HEK293T (cell line): ENCODE measurements at regions not wholly inside any gene's neighbourhood (a gene's known extent, or its start where the extent isn't known, plus 50 kb on each side); places are given as distances from the start of the nearest gene placed in this dataset.

Source experiments
- CTCF ChIA-PET: fragments of 350-600 bp; formaldehyde crosslinking; extraction: SDS; loops from one replicate; lab custom pipeline; 2021; ENCODE audit warnings: antibody characterized with exemption, inconsistent platforms; lab: Yijun Ruan, JAX
- POLR2A ChIA-PET: fragments of 350-600 bp; formaldehyde crosslinking; extraction: SDS; loops from one replicate; lab custom pipeline; 2020; ENCODE audit warnings: antibody characterized with exemption, inconsistent platforms; lab: Yijun Ruan, JAX
- DNase-seq: peaks from one replicate; pipeline ENCODE4 v3.0.0; 2012; ENCODE audit warnings: mixed read lengths; ENCODE audit errors: extremely low spot score
- ARNT ChIP-seq: fragments of 450-650 bp; IDR thresholded peaks from 2 replicates; pipeline ENCODE4 v1.6.1; 2017; ENCODE audit warnings: mild to moderate bottlenecking
- BHLHE40 ChIP-seq: fragments of 450-650 bp; IDR thresholded peaks from 2 replicates; pipeline ENCODE4 v1.6.1; 2016; ENCODE audit warnings: mild to moderate bottlenecking, moderate library complexity, borderline replicate concordance
- CTBP1 ChIP-seq: fragments of 450-650 bp; IDR thresholded peaks from 2 replicates; pipeline ENCODE4 v1.6.1; 2016; ENCODE audit warnings: borderline replicate concordance
- ELF4 ChIP-seq: fragments of 450-650 bp; IDR thresholded peaks from 2 replicates; pipeline ENCODE4 v1.6.1; 2017; ENCODE audit warnings: antibody characterized with exemption
- FOXA1 ChIP-seq: fragments of 450-650 bp; IDR thresholded peaks from 2 replicates; pipeline ENCODE4 v1.6.1; 2016; ENCODE audit warnings: mild to moderate bottlenecking
- FOXK2 ChIP-seq: fragments of 450-650 bp; IDR thresholded peaks from 2 replicates; pipeline ENCODE4 v1.6.1; 2016; ENCODE audit warnings: mild to moderate bottlenecking
- FOXM1 ChIP-seq: fragments of 450-650 bp; IDR thresholded peaks from 2 replicates; pipeline ENCODE4 v1.6.1; 2017; ENCODE audit warnings: mild to moderate bottlenecking, borderline replicate concordance
- HDGF ChIP-seq: fragments of 450-650 bp; IDR thresholded peaks from 2 replicates; pipeline ENCODE4 v1.6.1; 2017; ENCODE audit warnings: antibody characterized with exemption, borderline replicate concordance
- L3MBTL2 ChIP-seq: fragments of 450-650 bp; conservative IDR thresholded peaks from 2 replicates; pipeline ENCODE4 v1.6.1; 2016; ENCODE audit warnings: mild to moderate bottlenecking
- LEF1 ChIP-seq: fragments of 450-650 bp; IDR thresholded peaks from 2 replicates; pipeline ENCODE4 v1.6.1; 2017; ENCODE audit warnings: mild to moderate bottlenecking, borderline replicate concordance
- NFRKB ChIP-seq: fragments of 450-650 bp; IDR thresholded peaks from 2 replicates; pipeline ENCODE4 v1.6.1; 2016; ENCODE audit warnings: mild to moderate bottlenecking, moderate library complexity
- SP1 ChIP-seq: fragments of 450-650 bp; IDR thresholded peaks from 2 replicates; pipeline ENCODE4 v1.6.1; 2017
- SUZ12 ChIP-seq: fragments of 450-650 bp; IDR thresholded peaks from 2 replicates; pipeline ENCODE4 v1.6.1; 2016; ENCODE audit warnings: mild to moderate bottlenecking
- TARDBP ChIP-seq: fragments of 450-650 bp; IDR thresholded peaks from 2 replicates; pipeline ENCODE4 v1.6.1; 2016
- ZNF384 ChIP-seq: fragments of 450-650 bp; IDR thresholded peaks from 2 replicates; pipeline ENCODE4 v1.6.1; 2016
- TF ChIP-seq, protein P1 (sequence below): fragments of 450-650 bp; IDR thresholded peaks from 2 replicates; pipeline ENCODE4 v1.6.1; 2016

DNA sequence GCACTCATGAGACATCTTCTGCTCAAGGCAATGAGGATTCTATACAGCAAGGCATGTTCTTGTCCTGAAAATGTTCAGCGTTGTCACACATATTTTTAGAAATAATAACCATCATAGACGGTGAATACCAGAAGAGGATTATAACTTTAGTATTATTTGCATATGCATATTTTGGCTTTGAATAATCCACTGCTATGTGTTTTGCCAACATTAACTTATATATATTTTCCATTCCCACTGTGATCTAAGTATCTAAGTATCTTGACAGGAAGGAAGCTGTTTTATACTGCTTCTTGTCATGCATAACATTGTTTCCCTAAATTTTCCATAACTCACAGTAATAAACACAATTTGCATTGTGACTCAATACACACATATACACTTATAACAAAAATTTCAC is 509.5 kb downstream of the TBL1XR1 start:
- CTCF ChIA-PET, result no interaction called here
- no peak for TF ChIP-seq SUZ12
- TF ChIP-seq FOXK2, result no peak
- TF ChIP-seq L3MBTL2, result no peak
- TF ChIP-seq, protein P1, sequence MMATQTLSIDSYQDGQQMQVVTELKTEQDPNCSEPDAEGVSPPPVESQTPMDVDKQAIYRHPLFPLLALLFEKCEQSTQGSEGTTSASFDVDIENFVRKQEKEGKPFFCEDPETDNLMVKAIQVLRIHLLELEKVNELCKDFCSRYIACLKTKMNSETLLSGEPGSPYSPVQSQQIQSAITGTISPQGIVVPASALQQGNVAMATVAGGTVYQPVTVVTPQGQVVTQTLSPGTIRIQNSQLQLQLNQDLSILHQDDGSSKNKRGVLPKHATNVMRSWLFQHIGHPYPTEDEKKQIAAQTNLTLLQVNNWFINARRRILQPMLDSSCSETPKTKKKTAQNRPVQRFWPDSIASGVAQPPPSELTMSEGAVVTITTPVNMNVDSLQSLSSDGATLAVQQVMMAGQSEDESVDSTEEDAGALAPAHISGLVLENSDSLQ, result no peak
- no peak for DNase-seq
- POLR2A ChIA-PET, result no interaction called here

DNA sequence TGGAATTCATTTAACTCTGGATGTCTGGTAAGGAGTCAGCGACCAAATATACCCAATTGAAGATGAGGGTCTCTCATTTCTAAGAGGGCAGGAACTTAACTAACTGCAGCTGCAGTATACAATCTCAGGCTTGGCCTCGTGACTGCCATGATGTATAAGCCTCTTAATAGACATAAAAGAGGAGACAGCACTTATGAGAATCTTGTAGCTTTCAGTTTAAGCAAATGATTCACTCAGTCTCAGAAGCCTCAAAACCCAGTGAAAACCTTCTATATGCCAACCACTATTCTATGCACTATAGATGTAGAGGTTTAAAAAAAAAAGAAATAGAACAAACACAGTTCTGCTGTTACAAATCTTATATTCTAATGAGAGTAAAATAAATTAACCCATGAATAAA is 513.9 kb downstream of the TBL1XR1 start:
- ChIA-PET CTCF (no interaction called here), POLR2A (no interaction called here)
- no peak for DNase-seq
- TF ChIP-seq LEF1 (no peak), SP1 (no peak), HDGF (no peak), FOXM1 (no peak), CTBP1 (no peak), ZNF384 (no peak), FOXK2 (no peak), NFRKB (no peak), ELF4 (no peak), BHLHE40 (no peak), FOXA1 (no peak), SUZ12 (no peak), TARDBP (no peak), ARNT (no peak), L3MBTL2 (no peak)
- TF ChIP-seq, protein P1, result no peak

DNA sequence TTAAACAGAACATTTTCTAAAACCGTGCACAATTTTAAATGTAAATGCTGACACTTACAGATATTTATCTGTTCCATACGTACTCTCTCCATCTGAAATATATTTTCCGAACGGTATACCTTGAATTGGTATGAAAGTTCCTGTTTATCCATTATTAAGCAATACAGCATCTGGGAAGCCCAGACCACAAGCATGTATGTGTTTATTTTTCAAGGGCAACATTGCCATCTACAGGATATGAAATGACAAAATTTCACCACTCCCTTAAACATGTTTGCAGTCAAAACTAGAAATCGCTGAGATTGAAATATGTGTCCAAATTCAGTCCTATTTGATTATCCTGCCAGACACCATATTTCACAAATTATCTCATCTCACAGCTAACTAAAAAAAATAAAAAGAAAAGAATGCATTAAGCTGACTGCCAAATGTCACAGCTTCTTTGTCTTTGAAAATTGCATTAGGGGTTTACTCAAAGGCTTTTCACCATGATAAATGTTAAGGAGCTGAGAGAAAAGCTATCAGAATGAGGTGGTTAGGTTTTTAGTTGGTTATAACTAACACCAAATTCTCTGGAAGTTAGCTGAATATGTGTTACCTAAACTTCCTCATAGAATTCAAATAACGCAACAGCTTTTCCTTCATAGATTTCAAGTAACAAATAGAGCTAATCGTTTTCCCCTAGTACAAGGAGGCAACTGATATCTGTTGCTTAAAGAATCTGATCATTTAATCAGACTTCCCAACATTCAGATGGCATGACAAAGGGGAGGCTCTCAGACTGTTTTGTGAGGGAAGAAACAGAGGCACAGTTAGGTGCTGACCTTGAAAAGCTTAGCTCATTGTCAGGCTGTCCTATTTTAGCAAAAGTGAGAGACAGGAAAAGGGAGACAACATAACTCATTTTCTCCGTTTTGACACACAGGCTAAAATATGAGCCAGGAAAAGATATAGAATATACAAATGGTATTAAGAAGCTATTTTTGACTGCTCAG is 533.1 kb downstream of the TBL1XR1 start:
- POLR2A ChIA-PET, result no interaction called here
- CTCF ChIA-PET, result interaction anchor here (0.7 kb wide), 1 partner anchor 656 kb away, joined by 3 read pairs; no protein-coding TSS in a partner anchor
- peak; percentile 19 for DNase-seq
- no peak for TF ChIP-seq L3MBTL2
- no peak for TF ChIP-seq ARNT
- TF ChIP-seq SP1, result no peak
- TF ChIP-seq ZNF384, result no peak
- TF ChIP-seq CTBP1, result no peak
- no peak for TF ChIP-seq FOXM1

DNA sequence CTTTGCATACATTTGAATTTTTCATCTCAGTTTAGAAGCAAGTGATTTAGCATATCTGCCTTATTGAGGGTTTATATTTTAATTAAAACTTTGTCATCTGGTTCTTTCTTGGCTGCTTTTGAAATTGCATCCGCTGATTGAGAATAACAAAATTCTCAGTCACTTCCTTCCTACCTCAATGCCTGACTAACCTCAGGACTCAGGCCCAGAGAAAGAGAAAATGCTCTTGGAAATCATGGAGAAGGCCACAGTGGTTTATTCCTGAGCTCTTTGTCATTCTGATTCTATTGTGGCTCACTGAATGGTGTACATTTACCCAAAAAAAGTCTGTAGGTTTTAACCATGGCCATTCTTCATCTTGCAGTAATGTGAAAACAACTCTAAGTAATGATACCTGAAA is 533.9 kb downstream of the TBL1XR1 start:
- TF ChIP-seq FOXA1, result no peak
- TF ChIP-seq HDGF, result no peak
- POLR2A ChIA-PET, result no interaction called here
- CTCF ChIA-PET, result no interaction called here
- DNase-seq, result no peak

DNA sequence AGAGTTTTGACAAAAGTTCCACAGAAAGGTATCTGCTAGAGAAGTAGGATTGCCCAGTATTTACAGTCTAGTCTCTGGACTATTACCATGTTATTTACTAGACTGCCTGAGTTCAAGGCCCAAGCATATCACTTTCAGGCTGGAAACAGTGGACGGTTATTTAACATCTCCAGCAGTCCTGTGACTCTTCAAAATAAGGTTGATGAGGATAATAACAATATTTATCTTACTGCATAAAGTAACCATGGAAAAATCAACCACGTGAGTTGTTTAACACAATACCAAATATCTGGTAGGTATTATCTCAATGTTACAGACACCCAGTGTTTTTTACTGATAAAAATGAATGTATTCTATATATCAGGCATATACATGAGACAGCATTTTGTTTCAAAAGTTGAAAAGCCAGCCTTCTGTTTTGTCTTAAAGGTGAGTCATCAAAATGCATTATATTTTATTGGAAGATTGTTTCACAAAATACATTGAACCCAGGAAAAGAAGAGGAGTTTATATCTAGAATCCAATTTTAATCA is 535.8 kb downstream of the TBL1XR1 start:
- DNase-seq, result no peak
- ChIA-PET CTCF (no interaction called here), POLR2A (no interaction called here)
- TF ChIP-seq ELF4, result no peak
- no peak for TF ChIP-seq FOXM1
- no peak for TF ChIP-seq HDGF
- TF ChIP-seq ZNF384, result no peak
- TF ChIP-seq TARDBP, result no peak
- no peak for TF ChIP-seq LEF1
- TF ChIP-seq, protein P1, result no peak
- TF ChIP-seq FOXA1, result no peak
- TF ChIP-seq CTBP1, result no peak
- no peak for TF ChIP-seq NFRKB
- TF ChIP-seq SP1, result no peak
- TF ChIP-seq L3MBTL2, result no peak
- no peak for TF ChIP-seq SUZ12
- TF ChIP-seq BHLHE40, result no peak
- TF ChIP-seq FOXK2, result no peak
- no peak for TF ChIP-seq ARNT

DNA sequence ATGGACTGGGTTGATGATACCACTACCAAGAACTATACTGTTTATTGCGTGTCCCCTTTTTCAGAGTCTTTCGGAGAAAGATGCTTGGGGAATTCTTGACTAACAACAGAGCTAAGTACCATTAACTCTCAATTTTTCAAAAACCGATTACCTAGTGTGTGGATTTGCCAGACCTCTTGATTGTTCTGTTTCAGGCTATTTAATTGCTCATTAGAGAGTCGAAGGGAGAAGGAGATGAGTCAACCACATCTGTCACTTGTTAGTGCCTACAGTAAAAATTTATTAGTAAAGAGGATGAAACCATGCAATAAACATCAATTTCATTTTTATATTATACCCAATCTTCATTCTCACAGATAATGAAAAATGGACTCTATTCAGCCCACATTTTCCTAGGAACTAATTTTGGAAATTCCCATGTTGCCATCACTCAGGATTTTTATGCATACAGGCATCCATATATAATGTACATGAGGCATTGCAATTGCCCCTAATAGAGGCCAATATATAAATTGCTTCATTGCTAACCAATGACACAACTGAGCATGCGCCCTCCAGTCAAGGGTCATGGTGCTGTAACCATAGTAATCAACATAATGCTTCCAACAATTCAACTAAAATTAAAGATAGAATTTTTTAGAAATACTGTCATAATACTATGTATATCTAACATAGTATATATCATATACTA is 541.7 kb downstream of the TBL1XR1 start:
- no peak for TF ChIP-seq FOXM1
- no peak for TF ChIP-seq FOXK2
- TF ChIP-seq SP1, result no peak
- no peak for TF ChIP-seq CTBP1
- TF ChIP-seq TARDBP, result no peak
- no peak for TF ChIP-seq L3MBTL2
- TF ChIP-seq BHLHE40, result no peak
- TF ChIP-seq SUZ12, result no peak
- TF ChIP-seq, protein P1, result no peak
- DNase-seq, result no peak
- ChIA-PET POLR2A (no interaction called here), CTCF (no interaction called here)
